GM21447 (cell line): ENCODE measurements at regions not wholly inside any gene's neighbourhood (a gene's known extent, or its start where the extent isn't known, plus 50 kb on each side); places are given as distances from the start of the nearest gene placed in this dataset.
"Not testable (repeated sequence)": the region's sequence is repeated elsewhere in the genome, so short reads cannot be mapped to it uniquely, and the experiment has no call there.

Experiments
- ATAC-seq: cut with Tn5 transposase; IDR thresholded peaks from one replicate; pipeline ENCODE4 v1.9.1; 2021; ENCODE audit not compliant: unreplicated experiment

DNA sequence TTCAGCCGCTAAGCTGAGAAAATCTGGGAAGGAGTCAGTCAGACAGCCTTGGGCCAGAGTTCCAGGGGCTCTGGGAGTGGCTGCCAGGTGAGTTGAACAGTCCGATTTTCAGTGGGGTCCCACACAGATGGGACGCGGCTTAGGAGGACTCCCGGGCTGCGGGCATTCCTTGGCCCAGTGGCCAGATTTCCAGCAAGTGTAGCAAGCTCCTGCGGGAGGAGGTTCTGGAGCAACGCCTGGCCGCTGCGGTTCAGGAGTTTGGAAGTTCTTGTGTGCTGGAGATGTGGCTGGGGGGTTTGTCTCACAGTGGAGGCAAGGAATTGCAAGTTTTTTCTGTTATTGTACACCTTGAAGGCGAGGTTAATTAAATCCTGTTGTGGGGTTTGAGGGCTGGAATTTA lies 1020.1 kb upstream of the MANEA start:
- ATAC-seq, result not testable (repeated sequence)

DNA sequence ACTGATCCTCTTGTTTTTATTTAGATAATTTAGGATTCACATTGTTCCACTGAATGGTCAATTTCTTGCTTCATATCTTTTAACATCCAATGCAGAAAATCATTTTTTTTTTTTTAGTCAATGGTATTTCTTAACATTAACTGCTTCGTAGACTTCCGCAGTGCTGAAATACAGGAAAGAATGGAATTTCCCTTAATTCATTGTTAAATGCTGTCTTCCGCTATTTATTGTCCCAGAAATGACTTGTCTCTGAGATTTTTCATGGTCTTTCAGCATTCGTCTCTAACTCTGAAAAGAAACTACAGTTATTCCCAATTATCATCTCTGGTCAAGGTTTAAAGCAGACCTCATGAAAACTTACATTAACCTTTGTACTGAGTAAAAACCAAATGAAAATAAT lies 1029.1 kb upstream of the MANEA start:
- no peak for ATAC-seq

DNA sequence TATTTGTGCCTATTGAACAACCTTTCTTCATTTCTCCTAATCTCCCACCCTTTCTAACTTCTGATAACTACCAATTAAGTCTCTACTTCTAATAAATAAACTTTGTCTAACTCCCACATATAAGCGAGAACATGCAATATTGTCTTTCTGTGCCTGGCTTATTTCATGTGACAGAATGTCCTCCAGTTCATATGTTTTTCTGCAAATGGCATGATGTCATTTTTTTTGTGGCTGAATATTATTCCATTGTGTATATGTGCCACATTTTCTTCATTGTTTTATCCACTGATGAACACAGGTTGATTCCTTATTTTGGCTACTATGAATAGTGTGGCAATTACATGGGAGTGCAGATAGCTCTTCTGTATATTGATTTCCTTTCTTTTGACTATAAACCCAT lies 1041.5 kb upstream of the MANEA start:
- ATAC-seq, result no peak

- ATAC-seq, result no peak
Measured at GRCh38 chr6:94511502-94512088, 1065.7 kb upstream of the MANEA start.

DNA sequence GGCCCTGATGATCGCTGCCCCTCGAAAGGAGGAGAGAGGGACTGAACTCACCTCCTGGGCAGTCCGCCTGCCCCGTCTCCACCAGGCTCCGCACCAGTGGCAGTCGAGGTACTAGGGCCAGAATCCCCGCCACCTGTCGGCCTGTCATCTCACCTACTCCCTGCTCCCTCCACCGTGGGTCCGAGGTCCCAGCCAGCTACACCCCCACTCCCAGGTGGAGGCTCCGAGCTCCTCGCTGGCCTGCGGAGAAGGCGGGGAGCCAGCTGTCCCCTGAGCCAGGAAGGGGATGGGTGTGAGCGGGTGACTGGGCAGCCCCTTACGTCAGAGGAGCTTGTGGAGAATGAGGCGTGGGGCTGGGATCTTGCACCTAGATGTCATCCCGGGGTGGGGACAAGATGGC lies 1066.5 kb upstream of the MANEA start:
- no peak for ATAC-seq

GRCh38 chr6:94501516-94501915 lies 1075.8 kb upstream of the MANEA start:
- ATAC-seq, result no peak

DNA sequence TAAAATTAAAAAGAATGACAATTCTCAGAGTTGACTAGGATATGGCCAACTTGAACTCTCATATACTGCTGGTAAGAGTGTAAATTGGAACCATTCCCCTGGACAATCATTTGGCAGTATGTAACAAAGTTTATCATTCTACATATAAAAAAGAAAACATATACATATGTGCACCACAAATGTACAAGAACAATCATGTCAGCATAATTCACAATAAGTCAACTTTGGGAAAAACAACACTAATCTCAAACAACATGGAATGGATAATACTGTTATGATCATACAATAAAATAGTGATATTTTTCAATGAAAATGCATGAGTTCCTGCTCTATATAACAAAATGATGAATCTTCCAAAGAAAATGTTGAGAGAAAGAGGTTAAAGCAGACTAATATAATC lies 1078.7 kb upstream of the EPHA7 start:
- no peak for ATAC-seq

GRCh38 chr6:94494500-94494899 lies 1075.1 kb upstream of the EPHA7 start:
- no peak for ATAC-seq

DNA sequence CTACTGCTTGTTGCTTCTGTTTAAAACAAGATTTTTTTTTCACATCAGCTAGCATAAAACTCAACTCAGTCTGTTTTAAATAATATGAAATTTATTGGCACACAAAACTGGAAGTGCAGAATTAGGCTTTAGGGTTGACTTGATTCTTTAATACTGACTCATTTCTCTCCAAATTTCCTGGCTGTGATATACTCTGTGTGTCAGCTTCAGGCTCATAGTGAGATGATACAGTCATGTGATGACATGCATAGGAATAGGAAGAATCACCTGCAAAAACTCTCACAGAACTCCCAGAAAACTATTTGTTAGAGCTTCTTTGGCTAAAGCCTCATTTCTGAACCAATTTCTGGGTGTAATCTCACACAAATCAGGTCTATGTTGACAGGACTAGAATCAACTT lies 1068.0 kb upstream of the EPHA7 start:
- no peak for ATAC-seq

DNA sequence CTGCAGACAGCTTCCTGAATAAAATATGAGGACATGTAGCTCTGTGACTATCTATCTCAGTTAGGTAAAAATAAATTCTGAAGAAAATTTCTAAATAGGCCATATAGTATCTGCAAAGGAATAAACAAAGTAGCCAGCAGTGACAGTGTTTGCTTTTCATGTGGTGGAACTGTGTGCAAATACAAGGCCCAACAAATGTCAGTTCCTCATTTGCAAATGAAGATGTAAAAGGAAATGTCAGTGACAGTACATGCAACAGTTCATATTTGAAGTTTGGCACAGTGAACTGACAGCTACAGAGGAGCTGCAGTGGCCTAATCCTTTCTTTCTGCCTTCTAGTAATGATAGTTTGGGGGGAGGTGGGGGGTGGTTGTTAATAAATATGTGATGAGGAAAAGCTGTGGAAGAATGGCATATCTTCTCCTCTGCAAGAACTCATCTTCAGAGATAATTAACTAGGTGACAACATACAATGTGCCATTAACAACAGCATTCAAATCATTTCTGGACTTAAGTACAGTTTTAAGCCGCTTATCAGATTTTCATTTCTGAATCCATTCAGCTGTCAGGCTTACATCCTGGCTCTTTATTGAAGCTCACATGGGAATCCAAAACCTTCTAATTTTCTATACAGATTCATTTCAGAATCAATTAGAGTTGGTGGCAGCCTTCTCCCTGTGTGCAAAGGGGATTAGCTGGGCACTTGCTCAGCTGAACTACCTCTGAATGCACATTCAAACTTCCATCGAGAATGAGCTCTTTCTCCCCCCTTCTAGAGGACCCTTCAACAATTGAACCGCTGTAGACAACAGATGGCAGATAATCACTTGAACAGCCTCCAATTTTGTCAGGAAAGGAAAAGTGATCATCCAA lies 1059.0 kb upstream of the EPHA7 start:
- no peak for ATAC-seq

GRCh38 chr6:94468830-94469229 lies 1049.5 kb upstream of the EPHA7 start:
- no peak for ATAC-seq

DNA sequence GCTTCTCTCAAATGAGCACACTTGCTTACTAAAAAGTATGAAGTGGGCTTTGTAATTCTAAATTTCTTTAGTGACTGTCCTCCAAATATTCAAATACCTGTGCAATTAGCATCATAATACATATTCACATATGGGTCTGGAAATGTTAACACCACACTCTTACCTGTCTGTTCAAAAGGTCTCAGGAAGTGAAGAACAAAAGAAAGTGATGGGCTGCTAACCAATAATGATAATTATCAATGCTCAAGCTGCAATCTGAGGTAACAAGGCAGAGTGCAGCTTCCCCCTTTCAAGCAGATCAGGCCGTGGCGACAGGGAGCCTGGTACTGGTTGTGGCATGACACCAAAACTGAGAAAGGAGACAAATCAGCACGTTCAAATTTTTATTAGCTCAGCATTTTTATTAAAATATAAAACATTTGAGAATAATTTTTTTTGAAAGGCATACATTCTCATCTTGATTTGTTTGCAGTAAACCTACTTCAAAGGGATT lies 1044.7 kb upstream of the EPHA7 start:
- ATAC-seq, result no peak

DNA sequence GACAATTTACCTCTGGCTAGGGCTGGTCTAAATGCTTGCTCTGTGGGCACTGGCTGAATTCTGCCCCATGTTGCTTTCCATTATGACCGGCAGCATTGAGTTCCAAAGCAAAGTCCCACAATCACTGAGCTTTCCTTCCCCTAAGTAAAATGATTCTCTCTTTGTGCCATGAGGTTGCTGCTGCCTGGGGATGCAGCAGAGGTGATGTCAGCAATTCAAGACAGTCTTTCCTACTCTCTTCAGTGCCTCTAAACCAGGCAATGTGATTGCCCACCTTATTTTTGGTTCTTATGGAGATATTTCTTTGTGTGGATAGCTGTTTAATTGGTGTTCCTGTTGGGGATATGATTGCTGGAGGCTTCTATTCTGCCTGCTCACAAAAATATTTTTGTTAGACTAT lies 1043.9 kb upstream of the EPHA7 start:
- ATAC-seq, result no peak

- ATAC-seq, result no peak
Measured at GRCh38 chr6:94462231-94462630, 1042.9 kb upstream of the EPHA7 start.

DNA sequence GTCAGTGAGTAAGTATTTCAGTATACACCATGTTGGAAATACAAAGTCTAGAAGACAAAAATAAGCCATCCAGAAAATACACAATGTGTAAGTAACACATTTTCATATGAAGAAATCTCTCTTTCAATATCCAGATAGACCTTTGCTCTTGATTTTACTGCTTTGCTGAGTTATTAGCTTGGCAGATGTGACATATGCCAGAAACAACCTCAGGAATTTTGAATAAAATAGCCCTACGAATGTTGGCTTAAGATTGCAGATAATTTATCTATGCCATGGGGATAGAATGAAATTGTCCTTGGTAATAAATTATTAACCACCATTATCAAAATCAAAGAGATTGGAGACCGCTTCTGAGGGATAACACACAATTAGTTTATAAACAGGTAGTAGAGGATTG lies 1036.9 kb upstream of the EPHA7 start:
- ATAC-seq, result no peak

- ATAC-seq, result no peak
Measured at GRCh38 chr6:94454231-94454630, 1034.9 kb upstream of the EPHA7 start.

DNA sequence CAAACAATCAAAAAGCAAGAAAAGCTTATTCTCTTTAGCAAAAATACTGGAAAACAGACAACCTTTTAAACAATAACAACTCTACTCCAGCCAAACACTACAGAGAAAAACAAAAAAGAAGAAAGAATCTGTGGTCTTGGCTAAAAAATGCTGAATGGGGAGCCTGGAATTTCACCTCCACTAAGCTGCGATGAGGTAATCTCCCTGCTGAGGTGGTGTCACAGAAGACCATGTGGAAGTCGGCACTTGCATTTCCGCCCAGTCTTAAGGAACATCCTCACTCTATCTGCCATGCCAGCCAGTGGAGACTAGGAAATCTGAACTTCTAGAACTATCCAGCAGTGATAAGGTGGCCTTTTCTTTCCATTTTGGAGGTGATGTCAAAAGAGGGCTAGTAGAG lies 1026.8 kb upstream of the EPHA7 start:
- no peak for ATAC-seq

- no peak for ATAC-seq
Measured at GRCh38 chr6:94443701-94444100, 1024.3 kb upstream of the EPHA7 start.

DNA sequence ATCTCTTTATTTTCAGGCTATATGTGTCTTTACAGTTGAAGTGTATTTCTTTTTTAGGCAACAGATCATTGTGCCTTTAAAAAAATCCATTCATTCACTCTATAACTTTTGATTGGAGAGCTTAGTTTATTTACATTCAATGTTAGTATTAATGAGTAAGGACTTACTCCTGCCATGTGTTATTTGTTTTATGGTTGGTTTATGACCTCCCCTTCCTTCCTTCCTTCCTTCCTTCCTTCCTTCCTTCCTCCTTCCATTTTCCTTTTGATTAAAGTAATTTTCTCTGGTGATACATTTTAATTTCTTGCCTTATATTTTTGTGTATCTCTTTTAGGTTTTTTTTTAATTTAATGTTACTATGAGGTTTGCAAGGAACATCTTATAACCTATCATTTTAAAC lies 1005.3 kb upstream of the EPHA7 start:
- ATAC-seq, result no peak

- no peak for ATAC-seq
Measured at GRCh38 chr6:94417363-94417762, 998.0 kb upstream of the EPHA7 start.

GRCh38 chr6:94414041-94414440 lies 994.7 kb upstream of the EPHA7 start:
- no peak for ATAC-seq

DNA sequence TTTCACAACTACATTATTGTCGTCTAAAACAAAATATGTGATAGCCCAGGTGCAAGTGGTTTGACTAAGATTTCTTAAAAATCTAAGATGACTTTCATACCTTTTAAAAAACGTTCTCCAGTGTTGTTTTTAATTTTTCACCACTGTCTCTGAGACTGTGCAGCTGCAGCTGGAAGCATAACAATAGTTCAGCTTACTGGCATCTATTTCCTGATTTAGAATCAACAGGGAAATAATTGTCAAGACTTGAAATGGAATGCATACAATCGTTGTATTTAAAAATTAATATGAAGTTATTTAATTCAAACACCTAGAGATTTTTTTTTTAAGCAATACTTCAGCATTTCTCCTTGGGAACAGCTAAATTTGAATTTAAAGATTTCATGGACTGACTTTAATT lies 982.0 kb upstream of the EPHA7 start:
- no peak for ATAC-seq

GRCh38 chr6:94394822-94395221 lies 975.5 kb upstream of the EPHA7 start:
- no peak for ATAC-seq
